Retina (tissue), 1 donor: ENCODE measurements at regions not wholly inside any gene's neighbourhood (a gene's known extent, or its start where the extent isn't known, plus 50 kb on each side); places are given as distances from the start of the nearest gene placed in this dataset.
"Not testable (repeated sequence)": the region's sequence is repeated elsewhere in the genome, so short reads cannot be mapped to it uniquely, and the experiment has no call there.

Experiments
- DNase-seq: peaks from one replicate; pipeline ENCODE4 v3.0.0-alpha.2; 2016

DNA sequence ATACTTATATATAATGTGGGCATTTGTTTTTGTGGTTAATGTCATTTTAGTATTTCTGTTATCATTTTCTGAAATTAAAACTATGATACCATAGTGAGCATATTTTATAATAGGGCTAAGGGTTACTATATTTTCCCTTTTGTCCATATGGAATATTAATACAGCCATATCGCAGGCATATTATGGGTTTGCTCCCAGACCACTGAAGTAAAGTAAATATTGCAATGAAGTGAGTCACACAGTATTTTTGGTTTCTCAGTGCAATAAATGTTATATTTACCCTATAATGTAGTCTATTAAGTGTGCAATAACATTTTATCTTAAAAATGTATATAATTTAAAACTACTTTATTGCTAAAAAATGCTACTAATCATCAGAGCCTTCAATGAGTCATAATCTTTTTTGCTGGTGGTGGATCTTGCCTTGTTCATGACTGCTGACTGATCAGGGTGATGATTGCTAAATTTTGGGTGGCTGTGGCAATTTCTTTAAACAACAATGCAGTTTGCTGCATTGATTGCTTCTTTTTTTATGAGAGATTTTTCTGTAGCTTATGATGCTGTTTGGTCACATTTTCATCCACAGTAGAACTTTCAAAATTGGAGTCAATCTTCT, 1044.5 kb upstream of the NOVA1 start:
- DNase-seq = no peak

DNA sequence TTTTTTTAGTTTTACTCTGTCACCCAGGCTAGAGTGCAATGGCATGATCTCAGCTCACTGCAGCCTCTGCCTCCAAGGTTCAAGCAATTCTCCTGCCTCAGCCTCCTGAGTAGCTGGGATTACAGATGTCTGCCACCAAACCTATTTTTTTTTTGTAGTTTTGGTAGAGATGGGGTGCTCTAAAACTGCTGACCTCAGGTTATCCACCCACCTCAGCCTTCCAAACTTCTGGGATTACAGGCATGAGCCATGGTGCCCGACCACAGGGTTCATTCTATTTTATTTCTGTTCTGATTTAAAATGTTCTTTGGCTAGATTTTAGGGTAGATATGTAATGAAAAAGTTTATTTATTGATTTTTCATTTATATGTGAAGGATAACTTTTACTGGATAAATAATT, 1062.8 kb upstream of the NOVA1 start:
- no peak for DNase-seq

DNA sequence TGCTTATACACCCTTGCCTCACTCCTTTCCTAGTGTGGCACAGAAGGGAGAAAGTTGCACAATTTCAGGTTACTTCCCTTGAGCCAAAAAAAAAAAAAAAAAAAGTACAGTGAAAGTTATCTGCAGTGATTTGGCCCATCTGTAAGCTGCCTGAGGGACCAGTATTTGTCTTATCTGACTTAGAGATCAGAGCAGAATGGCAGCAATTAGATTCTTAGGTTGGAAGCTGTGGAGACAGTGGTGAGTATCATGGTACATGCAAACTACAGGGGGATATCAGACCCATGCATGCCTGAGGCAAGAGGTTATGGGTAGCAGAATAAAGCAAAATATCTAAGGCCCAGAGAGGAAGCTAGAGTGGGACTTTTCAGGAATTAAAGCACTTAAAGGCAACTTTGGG, 1070.7 kb upstream of the NOVA1 start:
- no peak for DNase-seq

DNA sequence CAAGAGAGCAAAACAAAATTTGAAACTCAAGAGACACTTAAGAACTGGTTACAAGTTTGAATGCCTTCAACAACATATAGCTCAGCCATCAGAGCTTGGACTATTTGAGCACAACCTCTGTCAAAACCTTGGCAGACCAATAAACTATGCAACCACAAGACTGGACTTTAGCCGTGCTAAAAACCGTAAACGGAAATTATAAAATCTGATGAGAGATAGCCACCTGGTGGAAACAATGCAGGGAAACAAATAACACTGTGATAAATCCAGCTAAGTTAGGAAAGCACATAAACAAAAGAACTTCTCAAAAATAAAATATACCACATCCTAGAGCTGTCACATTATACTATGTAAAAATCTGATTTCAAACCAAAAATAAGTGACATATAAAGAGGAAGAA, 1074.2 kb upstream of the NOVA1 start:
- DNase-seq = no peak

DNA sequence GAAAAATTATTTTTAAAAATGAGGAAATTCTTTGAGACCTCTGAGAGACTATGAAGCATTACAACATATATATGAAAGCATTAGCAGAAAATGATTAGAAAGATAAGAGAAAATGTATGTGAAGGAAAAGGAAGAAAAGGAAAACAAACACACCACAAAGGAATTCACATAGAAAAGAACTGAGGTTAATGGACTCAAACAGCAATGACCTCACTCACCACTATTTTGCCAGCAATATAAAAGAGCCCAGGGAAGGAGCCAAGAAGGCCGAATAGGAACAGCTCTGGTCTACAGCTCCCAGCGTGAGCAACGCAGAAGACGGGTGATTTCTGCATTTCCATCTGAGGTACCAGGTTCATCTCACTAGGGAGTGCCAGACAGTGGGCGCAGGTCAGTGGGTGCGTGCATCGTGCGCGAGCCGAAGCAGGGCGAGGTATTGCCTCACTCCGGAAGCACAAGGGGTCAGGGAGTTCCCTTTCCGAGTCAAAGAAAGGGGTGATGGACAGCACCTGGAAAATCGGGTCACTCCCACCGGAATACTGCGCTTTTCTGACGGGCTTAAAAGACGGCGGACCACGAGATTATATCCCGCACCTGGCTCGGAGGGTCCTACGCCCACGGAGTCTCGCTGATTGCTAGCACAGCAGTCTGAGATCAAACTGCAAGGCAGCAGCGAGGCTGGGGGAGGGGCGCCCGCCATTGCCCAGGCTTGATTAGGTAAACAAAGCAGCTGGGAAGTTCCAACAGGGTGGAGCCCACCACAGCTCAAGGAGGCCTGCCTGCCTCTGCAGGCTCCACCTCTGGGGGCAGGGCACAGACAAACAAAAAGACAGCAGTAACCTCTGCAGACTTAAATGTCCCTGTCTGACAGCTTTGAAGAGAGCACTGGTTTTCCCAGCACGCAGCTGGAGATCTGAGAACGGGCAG, 1075.2 kb upstream of the NOVA1 start:
- DNase-seq = not testable (repeated sequence)

DNA sequence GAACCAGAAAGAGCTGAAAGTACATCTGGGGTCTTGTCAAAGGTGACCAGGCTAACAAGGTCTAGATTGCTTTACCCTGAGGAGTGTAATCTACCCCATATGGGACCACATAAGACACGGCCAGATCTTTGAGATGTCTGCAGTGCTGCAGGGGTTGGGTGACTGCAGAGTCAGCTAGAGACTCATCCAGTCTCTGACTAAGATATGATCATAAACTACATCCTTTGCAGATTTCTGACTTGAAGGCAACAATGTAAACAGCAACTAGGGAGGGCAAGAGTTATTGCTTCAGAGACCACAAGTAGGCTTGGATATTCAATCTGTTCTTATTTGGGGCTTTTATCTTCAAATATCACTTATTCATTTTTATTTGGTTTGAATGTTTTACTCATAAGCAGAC, 1080.5 kb upstream of the FOXG1 start:
- no peak for DNase-seq

DNA sequence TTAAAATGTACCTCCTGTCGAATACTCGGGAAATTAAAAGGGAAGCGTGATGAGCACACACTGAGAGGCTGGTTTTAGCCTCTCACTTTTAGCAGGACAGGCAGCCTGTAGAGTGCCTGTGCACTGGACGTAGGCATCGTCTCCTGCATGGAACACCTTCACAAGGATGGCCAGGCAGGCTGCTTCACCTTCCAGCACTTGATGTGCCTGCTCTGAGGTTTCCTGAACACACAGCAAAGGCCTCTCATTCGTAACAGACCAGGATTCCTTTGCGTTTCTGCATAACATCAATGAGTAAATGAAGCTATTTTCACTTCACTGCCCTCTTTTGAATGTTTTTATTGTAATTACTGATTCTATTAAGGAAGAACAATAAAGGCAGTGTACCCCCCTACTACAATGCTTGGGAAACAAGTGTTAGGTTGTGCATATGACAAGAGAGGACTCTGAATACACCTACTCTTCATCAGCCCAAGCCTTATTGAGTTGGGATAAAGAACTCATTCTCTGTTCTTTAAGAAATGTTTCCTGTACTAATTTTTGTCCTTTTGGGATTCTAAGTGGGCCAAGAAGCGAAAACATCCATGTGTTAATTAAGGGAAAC, 1077.6 kb upstream of the FOXG1 start:
- no peak for DNase-seq

DNA sequence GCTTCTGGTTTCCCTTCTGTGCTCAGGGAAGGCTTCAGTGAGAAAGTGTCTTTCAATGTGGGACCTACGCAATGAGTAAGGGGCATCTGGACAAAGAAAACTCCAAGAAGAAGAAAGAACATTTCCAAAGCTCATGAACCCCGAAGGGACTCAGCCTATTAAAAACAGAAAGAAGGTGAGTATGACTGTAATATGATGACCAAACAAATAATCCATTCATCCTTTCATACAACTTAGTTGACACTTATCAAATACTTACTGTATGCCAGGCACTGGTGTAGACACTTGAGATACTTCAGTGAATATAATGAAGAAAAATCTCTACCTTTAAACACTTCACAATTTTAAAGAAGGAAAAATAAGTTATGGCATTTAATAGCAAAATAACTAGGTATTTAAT, 1054.2 kb upstream of the FOXG1 start:
- no peak for DNase-seq

DNA sequence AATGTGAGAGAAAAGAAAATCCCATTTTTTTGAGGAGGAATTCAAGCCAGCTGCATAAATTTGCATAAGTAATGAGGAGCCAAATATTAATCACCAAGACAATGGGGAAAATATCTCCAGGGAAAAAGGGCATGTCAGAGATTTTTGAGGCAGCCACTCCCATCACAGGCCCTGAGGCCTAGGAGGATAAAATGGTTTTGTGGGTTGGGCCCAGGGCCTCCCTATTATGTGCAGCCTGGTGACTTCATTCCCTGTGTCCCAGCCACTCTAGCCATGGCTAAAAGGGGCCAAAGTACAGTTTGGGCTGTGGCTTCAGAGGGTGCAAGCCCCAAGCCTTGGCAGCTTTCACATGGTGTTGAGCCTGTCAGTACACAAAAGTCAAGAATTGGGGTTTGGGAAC, 1051.0 kb upstream of the FOXG1 start:
- no peak for DNase-seq

DNA sequence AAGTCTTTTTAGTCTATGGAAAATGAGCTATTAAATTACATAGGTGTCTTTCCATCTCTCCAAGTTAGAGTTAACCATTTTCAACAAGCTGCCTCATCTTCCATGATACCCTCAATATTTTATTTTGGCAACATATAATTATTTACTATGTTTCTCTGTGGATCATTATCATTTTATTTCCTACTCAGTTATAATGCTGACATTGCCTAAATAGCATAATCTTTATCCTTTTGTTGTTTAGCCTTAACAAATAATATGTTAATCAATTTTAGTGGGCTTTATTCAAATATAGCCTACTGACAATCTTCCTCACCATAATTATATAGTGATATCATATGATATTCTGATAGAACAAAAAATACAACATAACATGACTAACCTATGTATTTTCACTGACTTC, 1044.8 kb upstream of the FOXG1 start:
- DNase-seq = no peak

DNA sequence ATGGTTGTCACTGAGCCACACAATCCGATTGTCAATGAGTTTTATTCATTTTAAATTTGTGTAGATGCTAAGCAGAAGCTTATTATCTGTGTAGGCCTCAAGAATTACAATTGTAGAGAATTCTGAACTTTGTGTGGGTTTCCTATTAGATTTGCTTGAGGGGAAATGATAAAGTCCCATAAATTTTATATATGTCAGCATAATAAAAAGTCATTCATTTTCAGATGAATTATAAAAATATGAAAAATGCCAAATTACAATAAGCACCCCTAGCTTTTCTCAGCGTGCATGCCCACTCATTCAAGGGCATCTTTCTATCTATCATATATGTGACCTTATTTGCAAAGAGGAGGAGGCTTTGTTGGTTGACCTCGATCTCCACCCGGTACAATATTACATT, 1041.1 kb upstream of the FOXG1 start:
- DNase-seq = no peak

DNA sequence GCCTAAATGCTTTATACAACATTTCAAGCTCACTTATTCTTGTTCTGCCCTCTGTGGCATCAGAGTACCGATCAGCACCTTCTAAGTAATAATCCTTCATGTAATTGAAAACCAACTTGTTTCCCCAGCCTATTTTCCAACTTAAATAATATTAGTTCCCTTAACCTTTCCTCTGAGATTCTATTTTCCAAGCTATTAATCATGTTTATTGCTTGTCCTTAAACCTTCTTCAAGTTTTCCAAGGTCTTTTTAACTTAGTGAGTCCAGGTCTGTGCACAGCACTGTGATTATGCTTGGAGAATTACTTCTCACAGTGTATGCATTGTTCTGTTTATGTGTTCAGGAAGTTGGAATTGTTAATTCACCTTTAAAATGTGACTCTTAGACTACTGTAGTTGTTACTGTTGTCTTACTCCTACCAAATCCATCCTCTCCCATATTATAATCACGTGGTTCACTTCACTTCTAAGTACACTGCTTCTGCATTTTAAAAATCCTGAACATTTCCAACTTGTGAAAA, 1039.3 kb upstream of the FOXG1 start:
- no peak for DNase-seq

DNA sequence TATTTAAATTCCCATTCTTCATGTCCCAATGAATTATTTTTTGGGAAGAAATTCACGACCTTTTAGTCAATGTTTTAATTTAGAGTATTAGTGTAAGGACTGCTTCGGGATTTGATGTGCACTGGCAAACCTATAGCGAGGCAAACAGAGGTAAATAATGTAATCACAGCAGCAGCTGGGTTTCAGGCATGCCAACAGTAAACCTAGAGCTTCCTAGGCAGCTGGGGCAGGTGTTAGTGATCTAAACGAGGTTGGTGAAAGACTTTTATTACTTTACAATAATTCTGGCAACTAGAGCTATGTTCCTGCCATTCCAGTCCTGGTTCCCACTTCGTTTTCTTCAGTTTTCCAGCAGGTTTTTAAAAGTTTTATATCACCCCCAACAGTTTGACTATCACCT, 1036.4 kb upstream of the FOXG1 start:
- DNase-seq = no peak

DNA sequence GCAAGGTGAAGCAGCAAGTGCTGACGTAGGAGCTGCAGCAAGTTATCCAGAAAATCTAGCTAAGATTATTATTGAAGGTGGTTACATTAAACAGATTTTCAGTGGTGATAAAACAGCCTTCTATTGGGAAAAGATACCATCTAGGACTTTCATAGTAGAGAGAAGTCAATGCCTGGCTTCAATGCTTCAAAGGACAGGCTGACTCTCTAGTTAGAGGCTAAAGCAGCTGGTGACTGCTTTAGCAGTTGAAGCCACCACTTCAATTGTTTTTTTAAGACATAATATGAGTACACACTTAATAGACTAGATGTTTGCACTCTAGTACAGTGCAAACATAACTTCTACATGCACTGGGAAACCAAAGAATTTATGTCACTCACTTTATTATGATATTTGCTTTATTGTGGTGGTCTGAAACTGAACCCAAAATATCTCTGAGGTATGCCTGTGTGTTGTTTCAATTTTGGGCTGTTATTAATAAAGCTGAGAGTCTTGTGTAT, 1026.9 kb upstream of the FOXG1 start:
- no peak for DNase-seq

DNA sequence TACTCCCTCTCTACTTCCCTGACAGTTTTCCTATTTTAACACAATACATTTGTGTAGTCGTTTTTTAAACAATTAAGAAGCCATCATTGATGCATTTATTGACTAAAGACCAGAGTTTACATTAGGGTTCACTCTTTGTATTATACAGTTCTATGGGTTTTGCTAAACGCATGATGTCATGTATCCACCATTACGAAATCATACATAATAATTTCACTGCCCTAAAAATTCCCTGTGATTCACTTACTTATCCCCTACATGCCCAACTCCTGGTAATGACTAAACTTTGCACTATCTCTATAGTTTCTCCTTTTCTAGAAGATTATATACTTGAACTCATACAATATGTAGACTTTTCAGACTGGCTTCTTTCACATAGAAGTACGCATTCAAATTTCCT, 1016.5 kb upstream of the FOXG1 start:
- DNase-seq = no peak

DNA sequence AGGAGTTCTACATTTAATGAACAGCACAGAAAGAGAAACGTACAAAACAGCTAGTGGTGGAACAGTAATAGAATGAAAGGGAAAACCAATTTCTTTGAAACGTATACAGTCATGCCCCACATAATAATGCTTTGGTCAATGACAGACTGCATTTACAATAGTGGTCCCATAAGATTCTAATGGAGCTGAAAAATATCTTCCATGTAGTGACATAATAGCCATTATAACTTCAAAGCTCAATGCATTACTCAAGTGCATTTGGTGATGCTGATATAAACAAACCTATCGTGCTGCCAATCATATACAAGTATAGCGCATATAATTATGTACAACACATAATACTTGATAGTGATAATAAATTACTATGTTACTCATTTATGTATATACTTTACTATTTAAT, 1008.9 kb upstream of the FOXG1 start:
- DNase-seq = not testable (repeated sequence)

DNA sequence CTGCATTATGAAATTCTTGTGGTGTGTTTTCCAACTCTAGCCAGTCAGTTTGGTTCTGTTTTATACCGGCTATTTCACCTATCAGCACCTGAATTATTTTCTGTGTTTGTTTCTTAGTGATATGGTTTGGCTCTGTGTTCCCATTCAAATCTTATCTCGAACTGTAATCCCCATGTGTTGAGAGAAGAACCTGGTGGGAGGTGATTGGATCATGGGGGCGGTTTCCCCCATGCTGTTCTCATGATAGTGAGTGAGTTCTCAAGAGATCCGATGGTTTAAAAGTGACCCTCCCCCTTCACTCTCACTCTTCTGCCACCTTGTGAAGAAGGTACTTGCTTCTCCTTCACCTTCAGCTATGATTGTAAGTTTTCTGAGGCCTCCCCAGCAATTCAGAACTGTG, 1006.2 kb upstream of the FOXG1 start:
- DNase-seq = not testable (repeated sequence)

DNA sequence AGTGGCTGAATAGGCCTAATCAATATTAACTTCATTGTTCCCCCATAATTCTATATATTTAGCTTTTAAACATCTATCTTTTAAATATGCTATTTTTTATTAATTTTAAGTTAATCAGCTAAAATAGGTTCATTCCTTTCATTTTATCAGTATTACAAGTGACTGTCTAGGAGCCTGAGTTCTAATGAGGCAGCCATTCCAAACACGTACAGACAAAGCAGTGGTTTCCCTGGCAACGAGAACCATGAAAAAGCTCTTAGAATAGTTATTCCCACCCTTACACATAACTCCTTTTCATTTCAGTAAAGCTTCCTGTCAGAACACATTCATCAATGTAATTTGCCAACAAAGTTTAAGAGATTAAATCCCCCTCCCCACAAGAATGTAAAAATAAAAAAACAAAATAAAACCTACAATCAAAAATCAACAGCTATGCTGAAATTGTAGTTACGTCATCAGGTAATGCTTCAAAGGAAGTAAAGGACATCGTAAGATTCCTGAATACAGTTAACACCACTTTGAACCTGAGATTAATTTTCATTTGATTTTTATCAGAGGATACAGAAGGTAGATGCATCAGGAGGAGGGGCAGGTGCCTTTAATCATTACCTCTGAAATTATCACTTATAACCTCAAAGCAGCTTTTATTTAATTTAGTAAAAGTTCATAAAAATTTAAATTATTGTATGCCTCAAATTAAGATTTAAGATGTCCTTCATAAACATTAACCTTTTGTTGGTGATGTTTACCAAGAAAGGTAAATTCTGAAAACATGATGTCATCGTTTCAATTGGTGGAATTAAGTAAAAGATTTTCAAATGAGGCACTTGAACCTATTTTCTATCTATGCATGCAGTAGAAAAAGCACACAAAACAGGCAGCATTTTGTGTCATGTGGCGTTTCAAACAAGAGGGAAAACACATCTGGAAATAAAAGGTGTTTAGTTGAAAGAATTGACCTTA, 967.2 kb upstream of the FOXG1 start:
- DNase-seq = peak; percentile 42

DNA sequence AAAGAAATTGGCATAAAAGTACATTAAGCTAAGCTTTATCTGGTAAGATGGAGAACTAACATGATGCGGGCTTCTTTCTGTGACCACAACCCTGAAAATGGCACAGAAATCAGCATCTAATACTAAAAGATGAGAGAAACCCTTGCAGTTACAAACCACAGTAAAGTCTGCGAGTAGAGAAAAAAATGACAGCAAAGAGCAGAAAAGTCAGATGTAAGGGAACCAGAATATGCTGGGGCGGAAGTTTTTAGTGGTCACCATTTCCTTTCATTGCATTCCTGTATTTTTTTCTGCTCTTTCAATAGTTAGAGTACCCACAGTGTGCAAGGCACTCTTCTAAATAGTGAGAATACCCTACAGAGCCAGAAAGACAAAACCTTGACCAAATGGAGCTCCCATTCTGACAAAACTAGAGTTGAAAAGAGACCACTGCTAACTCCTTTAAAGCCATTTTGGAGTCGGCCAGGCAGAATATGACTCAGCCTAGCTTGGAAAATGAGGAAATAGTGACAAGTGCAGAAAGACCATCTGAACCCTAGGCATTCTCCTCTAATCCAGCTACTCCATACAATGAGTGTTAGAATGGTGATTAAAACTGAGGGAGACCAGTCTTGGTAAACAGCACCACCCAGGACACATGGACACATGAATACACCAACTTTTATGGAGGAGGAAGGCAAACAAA, 948.7 kb upstream of the FOXG1 start:
- not testable (repeated sequence) for DNase-seq

DNA sequence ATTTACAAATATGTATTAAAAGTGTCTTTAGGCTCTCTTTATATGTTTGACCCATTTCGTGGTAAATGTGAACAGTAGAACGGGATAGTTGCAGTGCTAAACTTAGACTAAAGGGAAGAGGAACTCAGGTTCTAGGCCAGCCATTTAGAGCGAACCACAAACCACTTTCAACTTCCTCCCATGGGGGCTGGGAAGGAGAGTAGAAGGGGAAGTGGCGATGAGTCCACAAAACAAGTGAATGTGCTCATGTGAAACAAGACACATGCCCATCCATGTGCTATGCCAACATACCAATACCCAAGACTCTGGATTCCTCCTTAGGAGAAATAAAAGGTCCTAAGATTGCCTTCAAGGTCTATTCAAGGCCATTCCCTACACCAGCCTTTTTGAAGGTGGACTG, 940.4 kb upstream of the FOXG1 start:
- DNase-seq = not testable (repeated sequence)

DNA sequence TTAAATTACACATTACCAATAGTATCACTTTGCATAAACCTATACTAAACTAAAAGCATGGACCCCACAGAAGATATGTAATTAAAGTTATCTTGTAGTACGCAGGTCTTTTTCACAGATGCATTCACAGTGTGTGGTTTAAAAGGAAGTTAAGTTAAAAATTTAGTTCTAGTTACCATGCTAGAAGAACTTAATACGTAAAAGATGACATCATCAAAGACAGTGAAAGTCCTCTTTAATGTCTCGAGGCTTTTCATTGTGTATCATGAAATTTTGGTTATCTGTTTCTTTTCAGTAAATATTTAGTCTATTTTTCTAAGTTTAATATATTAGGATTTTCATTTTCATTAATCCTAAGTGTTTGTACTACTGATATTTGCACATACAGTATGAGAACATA, 934.6 kb upstream of the FOXG1 start:
- DNase-seq = not testable (repeated sequence)

DNA sequence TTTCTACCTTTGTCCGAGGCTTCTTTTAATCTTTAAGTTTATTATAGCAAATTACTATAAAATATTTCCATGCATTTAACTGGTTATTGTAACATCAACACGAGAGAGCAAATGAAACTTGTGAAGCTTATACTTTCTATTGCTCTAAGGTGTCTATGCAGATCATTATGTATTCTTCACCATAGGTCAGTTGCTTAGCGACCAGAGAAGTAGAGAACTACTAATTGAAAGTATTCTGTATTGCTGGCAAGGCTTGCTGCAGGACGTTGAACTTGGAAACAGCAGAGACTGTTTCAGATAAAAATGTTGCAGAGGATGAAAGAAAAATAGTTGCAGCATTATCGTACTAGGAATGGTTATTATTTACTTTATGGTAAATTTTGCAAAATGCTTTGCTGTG, 933.6 kb upstream of the FOXG1 start:
- not testable (repeated sequence) for DNase-seq
